ENCODE measurements at regions not wholly inside any gene's neighbourhood (a gene's known extent, or its start where the extent isn't known, plus 50 kb on each side); places are given as distances from the start of the nearest gene placed in this dataset.

DNA sequence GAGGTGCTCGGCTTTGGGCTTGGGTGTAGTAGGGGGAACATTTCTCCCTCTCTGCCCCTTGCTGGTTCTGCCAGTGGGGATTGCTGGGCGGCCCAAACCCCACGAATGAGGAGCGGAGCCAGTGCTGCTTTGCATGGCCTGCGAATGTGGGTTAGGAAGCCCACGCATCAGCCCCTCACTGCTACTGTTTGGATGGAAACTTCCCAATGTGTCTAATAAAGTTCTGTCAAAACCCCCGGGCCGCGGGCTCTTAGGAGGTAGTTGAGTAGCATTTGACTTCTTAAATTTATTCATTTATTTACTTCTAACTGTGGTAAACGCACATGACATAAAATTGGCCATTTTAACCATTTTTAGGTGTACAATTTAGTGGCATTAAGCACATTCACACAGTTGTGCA, 161.3 kb upstream of the FHL2 start:
- Histone ChIP-seq H3K79me2 (ENCODE audit: control insufficient read depth, low read length) (no peaks in the 10 kb centered on the region), H4K20me1 (ENCODE audit: control insufficient read depth, insufficient read depth, low read depth, low read length) (no peaks in the 10 kb centered on the region), H3K36me3 (ENCODE audit: control insufficient read depth, low read length) (no peaks in the 10 kb centered on the region), H3K4me1 (ENCODE audit: control insufficient read depth, low read length) (no peaks in the 10 kb centered on the region), H3F3A (ENCODE audit: control insufficient read depth, insufficient read depth) (no peaks in the 10 kb centered on the region), H3K9me2 (replicated peaks; ENCODE audit: control insufficient read depth, low read length) (no peaks in the 10 kb centered on the region), H3K27me3 (ENCODE audit: control insufficient read depth, low read length) (0 out of 2 replicates have a peak, but pooled peaks cover 2% of the 10 kb centered on the region), H3K4me3 (ENCODE audit: low read length) (no peak overlapping the region), H3K4me2 (ENCODE audit: low read length) (no peak overlapping the region), H3K27ac (ENCODE audit: low read depth, low read length) (no peak overlapping the region), H3K9me3 (ENCODE audit: control insufficient read depth, insufficient read depth, low read length) (no peaks in the 10 kb centered on the region)
- TF ChIP-seq CTCF (IDR thresholded peaks at IDR 0.05; ENCODE audit: low read depth, low read length, poor library complexity, severe bottlenecking) (no peak), EZH2phosphoT487 (IDR thresholded peaks at IDR 0.05; ENCODE audit: borderline replicate concordance, low read length) (no peak)

GRCh38 chr2:105557021-105557920, 158.4 kb upstream of the FHL2 start:
- Histone ChIP-seq H3K4me3 (ENCODE audit: low read length) (no peak overlapping the region), H3K79me2 (ENCODE audit: control insufficient read depth, low read length) (no peaks in the 10 kb centered on the region), H3K4me1 (ENCODE audit: control insufficient read depth, low read length) (no peaks in the 10 kb centered on the region), H3K4me2 (ENCODE audit: low read length) (no peak overlapping the region), H3K9me2 (replicated peaks; ENCODE audit: control insufficient read depth, low read length) (no peaks in the 10 kb centered on the region), H3F3A (ENCODE audit: control insufficient read depth, insufficient read depth) (no peaks in the 10 kb centered on the region), H3K9me3 (ENCODE audit: control insufficient read depth, insufficient read depth, low read length) (no peaks in the 10 kb centered on the region), H3K36me3 (ENCODE audit: control insufficient read depth, low read length) (no peaks in the 10 kb centered on the region), H3K27me3 (ENCODE audit: control insufficient read depth, low read length) (0 out of 2 replicates have a peak, but pooled peaks cover 2% of the 10 kb centered on the region), H3K27ac (ENCODE audit: low read depth, low read length) (no peak overlapping the region), H4K20me1 (ENCODE audit: control insufficient read depth, insufficient read depth, low read depth, low read length) (no peaks in the 10 kb centered on the region)
- TF ChIP-seq EZH2phosphoT487 (IDR thresholded peaks at IDR 0.05; ENCODE audit: borderline replicate concordance, low read length) (no peak), CTCF (IDR thresholded peaks at IDR 0.05; ENCODE audit: low read depth, low read length, poor library complexity, severe bottlenecking) (no peak)

DNA sequence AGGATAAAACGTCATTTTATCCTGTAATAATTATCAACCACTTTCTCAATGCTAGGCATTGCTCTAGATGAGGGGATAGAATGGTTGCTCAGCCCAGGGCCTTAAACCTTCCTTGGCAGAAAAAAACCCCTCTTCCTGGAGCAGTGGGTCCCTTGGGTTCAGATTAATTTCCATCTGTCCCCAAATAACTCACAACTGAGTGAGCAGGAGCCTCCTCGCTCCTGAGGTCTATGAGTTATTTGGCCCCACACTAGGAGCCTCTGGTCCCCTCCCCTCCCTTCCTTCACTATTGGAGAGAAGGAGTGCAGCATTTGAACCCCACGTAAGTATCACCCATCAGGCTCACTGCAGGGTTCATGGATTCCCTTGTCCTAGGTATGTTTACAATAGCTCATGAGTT, 157.5 kb upstream of the FHL2 start:
- no peak overlapping the region for H3K27ac ChIP-seq (ENCODE audit: low read depth, low read length)
- no peaks in the 10 kb centered on the region for H3K36me3 ChIP-seq (ENCODE audit: control insufficient read depth, low read length)
- no peaks in the 10 kb centered on the region for H3K4me1 ChIP-seq (ENCODE audit: control insufficient read depth, low read length)
- H3K4me2 ChIP-seq (ENCODE audit: low read length), result no peak overlapping the region
- no peaks in the 10 kb centered on the region for H3K79me2 ChIP-seq (ENCODE audit: control insufficient read depth, low read length)
- no peak overlapping the region for H3K4me3 ChIP-seq (ENCODE audit: low read length)
- H3K9me3 ChIP-seq (ENCODE audit: control insufficient read depth, insufficient read depth, low read length), result no peaks in the 10 kb centered on the region
- H4K20me1 ChIP-seq (ENCODE audit: control insufficient read depth, insufficient read depth, low read depth, low read length), result no peaks in the 10 kb centered on the region
- no peaks in the 10 kb centered on the region for H3K9me2 ChIP-seq (replicated peaks; ENCODE audit: control insufficient read depth, low read length)
- TF ChIP-seq EZH2phosphoT487 (IDR thresholded peaks at IDR 0.05; ENCODE audit: borderline replicate concordance, low read length) (no peak), CTCF (IDR thresholded peaks at IDR 0.05; ENCODE audit: low read depth, low read length, poor library complexity, severe bottlenecking) (no peak)
- H3K27me3 ChIP-seq (ENCODE audit: control insufficient read depth, low read length), result 0 out of 2 replicates have a peak, but pooled peaks cover 2% of the 10 kb centered on the region
- H3F3A ChIP-seq (ENCODE audit: control insufficient read depth, insufficient read depth), result no peaks in the 10 kb centered on the region

All from DOHH2 (cell line).